ENCODE measurements at regions not wholly inside any gene's neighbourhood (a gene's known extent, or its start where the extent isn't known, plus 50 kb on each side); places are given as distances from the start of the nearest gene placed in this dataset.

- Mint-ChIP-seq H3K4me1 (no peaks in the 10 kb centered on the region), H3K4me3 (no peak overlapping the region), H3K36me3 (no peaks in the 10 kb centered on the region), H3K27ac (no peak overlapping the region), H3K9me3 (no peaks in the 10 kb centered on the region)
- DNase-seq (ENCODE audit: low spot score in 2 of 2) (no peak), ATAC-seq (no peak)
Measured at GRCh38 chr2:45224321-45224992, 215.2 kb upstream of the SIX2 start.

- Mint-ChIP-seq H3K36me3 (no peaks in the 10 kb centered on the region), H3K9me3 (no peaks in the 10 kb centered on the region), H3K27ac (no peak overlapping the region), H3K4me3 (no peak overlapping the region), H3K4me1 (no peaks in the 10 kb centered on the region)
- DNase-seq (ENCODE audit: low spot score in 2 of 2): no peak
- peak; percentile 12 for ATAC-seq
Measured at GRCh38 chr2:45223531-45223930, 214.3 kb upstream of the SIX2 start.

- Mint-ChIP-seq H3K9me3 (peaks cover 5% of the 10 kb centered on the region), H3K4me1 (no peaks in the 10 kb centered on the region), H3K36me3 (no peaks in the 10 kb centered on the region), H3K27ac (no peak overlapping the region), H3K4me3 (no peak overlapping the region)
- DNase-seq (ENCODE audit: low spot score in 2 of 2): no peak
- ATAC-seq: no peak
Measured at GRCh38 chr2:45220227-45220626, 211.0 kb upstream of the SIX2 start.

GRCh38 chr2:45218931-45219339 is 209.7 kb upstream of the SIX2 start:
- Mint-ChIP-seq H3K4me1 (no peaks in the 10 kb centered on the region), H3K36me3 (no peaks in the 10 kb centered on the region), H3K9me3 (peaks cover 5% of the 10 kb centered on the region), H3K4me3 (no peak overlapping the region), H3K27ac (no peak overlapping the region)
- ATAC-seq: no peak
- DNase-seq (ENCODE audit: low spot score in 2 of 2): no peak

- Mint-ChIP-seq H3K4me1 (no peaks in the 10 kb centered on the region), H3K27ac (no peak overlapping the region), H3K9me3 (peaks cover 5% of the 10 kb centered on the region), H3K36me3 (no peaks in the 10 kb centered on the region), H3K4me3 (no peak overlapping the region)
- ATAC-seq: no peak
- no peak for DNase-seq (ENCODE audit: low spot score in 2 of 2)
Measured at GRCh38 chr2:45218297-45218696, 209.0 kb upstream of the SIX2 start.

GRCh38 chr2:45216118-45216517 is 206.9 kb upstream of the SIX2 start:
- ATAC-seq: no peak
- Mint-ChIP-seq H3K4me3 (no peak overlapping the region), H3K9me3 (peaks cover 5% of the 10 kb centered on the region), H3K27ac (no peak overlapping the region), H3K36me3 (no peaks in the 10 kb centered on the region), H3K4me1 (no peaks in the 10 kb centered on the region)
- DNase-seq (ENCODE audit: low spot score in 2 of 2): no peak

- Mint-ChIP-seq H3K4me1 (no peaks in the 10 kb centered on the region), H3K4me3 (no peak overlapping the region), H3K27ac (no peak overlapping the region), H3K9me3 (peaks cover 5% of the 10 kb centered on the region), H3K36me3 (no peaks in the 10 kb centered on the region)
- DNase-seq (ENCODE audit: low spot score in 2 of 2) (no peak), ATAC-seq (no peak)
Measured at GRCh38 chr2:45214550-45214949, 205.3 kb upstream of the SIX2 start.

GRCh38 chr2:45212953-45213635 is 203.8 kb upstream of the SIX2 start:
- H3K36me3 Mint-ChIP-seq: no peaks in the 10 kb centered on the region
- peaks cover 5% of the 10 kb centered on the region for H3K9me3 Mint-ChIP-seq
- H3K4me1 Mint-ChIP-seq: no peaks in the 10 kb centered on the region
- DNase-seq (ENCODE audit: low spot score in 2 of 2) (no peak), ATAC-seq (no peak)
- no peak overlapping the region for H3K27ac Mint-ChIP-seq
- no peak overlapping the region for H3K4me3 Mint-ChIP-seq

- Mint-ChIP-seq H3K4me1 (no peaks in the 10 kb centered on the region), H3K36me3 (no peaks in the 10 kb centered on the region)
Measured at GRCh38 chr2:45211636-45212035, 202.4 kb upstream of the SIX2 start.

GRCh38 chr2:45210462-45211195 is 201.4 kb upstream of the SIX2 start:
- no peaks in the 10 kb centered on the region for H3K4me1 Mint-ChIP-seq
- H3K36me3 Mint-ChIP-seq: no peaks in the 10 kb centered on the region
- H3K9me3 Mint-ChIP-seq: no peaks in the 10 kb centered on the region
- no peak overlapping the region for H3K4me3 Mint-ChIP-seq
- DNase-seq (ENCODE audit: low spot score in 2 of 2) (no peak), ATAC-seq (no peak)
- H3K27ac Mint-ChIP-seq: no peak overlapping the region

More at GRCh38 chr2:45211636-45212035, 202.4 kb upstream of the SIX2 start:
- DNase-seq (ENCODE audit: low spot score in 2 of 2) (no peak), ATAC-seq (no peak)
- H3K27ac Mint-ChIP-seq: no peak overlapping the region
- peaks cover 5% of the 10 kb centered on the region for H3K9me3 Mint-ChIP-seq
- H3K4me3 Mint-ChIP-seq: no peak overlapping the region

GRCh38 chr2:45209875-45210274 is 200.6 kb upstream of the SIX2 start:
- Mint-ChIP-seq H3K4me3 (no peak overlapping the region), H3K27ac (no peak overlapping the region), H3K4me1 (no peaks in the 10 kb centered on the region), H3K36me3 (no peaks in the 10 kb centered on the region), H3K9me3 (no peaks in the 10 kb centered on the region)
- DNase-seq (ENCODE audit: low spot score in 2 of 2): no peak
- no peak for ATAC-seq

- no peaks in the 10 kb centered on the region for H3K36me3 Mint-ChIP-seq
- no peaks in the 10 kb centered on the region for H3K4me1 Mint-ChIP-seq
- H3K27ac Mint-ChIP-seq: no peak overlapping the region
- DNase-seq (ENCODE audit: low spot score in 2 of 2) (no peak), ATAC-seq (no peak)
- H3K9me3 Mint-ChIP-seq: no peaks in the 10 kb centered on the region
- no peak overlapping the region for H3K4me3 Mint-ChIP-seq
Measured at GRCh38 chr2:45209302-45209701, 200.1 kb upstream of the SIX2 start.

GRCh38 chr2:45207101-45207500 is 197.8 kb upstream of the SIX2 start:
- H3K4me3 Mint-ChIP-seq: no peak overlapping the region
- H3K9me3 Mint-ChIP-seq: peaks cover 6% of the 10 kb centered on the region
- no peaks in the 10 kb centered on the region for H3K4me1 Mint-ChIP-seq
- H3K36me3 Mint-ChIP-seq: no peaks in the 10 kb centered on the region
- no peak for ATAC-seq
- no peak overlapping the region for H3K27ac Mint-ChIP-seq
- DNase-seq (ENCODE audit: low spot score in 2 of 2): no peak

- DNase-seq (ENCODE audit: low spot score in 2 of 2) (no peak), ATAC-seq (no peak)
- Mint-ChIP-seq H3K4me3 (no peak overlapping the region), H3K27ac (no peak overlapping the region), H3K4me1 (no peaks in the 10 kb centered on the region), H3K9me3 (peaks cover 13% of the 10 kb centered on the region), H3K36me3 (no peaks in the 10 kb centered on the region)
Measured at GRCh38 chr2:45205985-45206384, 196.7 kb upstream of the SIX2 start.

- Mint-ChIP-seq H3K27ac (no peak overlapping the region), H3K9me3 (peaks cover 13% of the 10 kb centered on the region), H3K36me3 (no peaks in the 10 kb centered on the region), H3K4me1 (no peaks in the 10 kb centered on the region), H3K4me3 (no peak overlapping the region)
- DNase-seq (ENCODE audit: low spot score in 2 of 2) (no peak), ATAC-seq (no peak)
Measured at GRCh38 chr2:45205480-45205879, 196.2 kb upstream of the SIX2 start.

- DNase-seq (ENCODE audit: low spot score in 2 of 2) (no peak), ATAC-seq (no peak)
- Mint-ChIP-seq H3K36me3 (no peaks in the 10 kb centered on the region), H3K9me3 (peaks cover 13% of the 10 kb centered on the region), H3K27ac (no peak overlapping the region), H3K4me3 (no peak overlapping the region), H3K4me1 (no peaks in the 10 kb centered on the region)
Measured at GRCh38 chr2:45203400-45203799, 194.1 kb upstream of the SIX2 start.

Data from stimulated activated effector memory CD8-positive, alpha-beta T cell treated with anti-CD3 and anti-CD28 coated beads, Interleukin-12 subunit alpha, Interleukin-12 subunit beta, amount 100 ng/mL, for 72 hours (primary cell).